MV-4-11 (cell line): ENCODE measurements at regions not wholly inside any gene's neighbourhood (a gene's known extent, or its start where the extent isn't known, plus 50 kb on each side); places are given as distances from the start of the nearest gene placed in this dataset.

Experiments used
- DNase-seq: peaks from one replicate; lab custom pipeline; 2025; lab: John Stamatoyannopoulos, UW

GRCh38 chr6:167756597-167756996 is 70.1 kb upstream of the AFDN start:
- DNase-seq, result no peak

- no peak for DNase-seq
Observed at GRCh38 chr6:167757249-167757648, 69.5 kb upstream of the AFDN start.

DNA sequence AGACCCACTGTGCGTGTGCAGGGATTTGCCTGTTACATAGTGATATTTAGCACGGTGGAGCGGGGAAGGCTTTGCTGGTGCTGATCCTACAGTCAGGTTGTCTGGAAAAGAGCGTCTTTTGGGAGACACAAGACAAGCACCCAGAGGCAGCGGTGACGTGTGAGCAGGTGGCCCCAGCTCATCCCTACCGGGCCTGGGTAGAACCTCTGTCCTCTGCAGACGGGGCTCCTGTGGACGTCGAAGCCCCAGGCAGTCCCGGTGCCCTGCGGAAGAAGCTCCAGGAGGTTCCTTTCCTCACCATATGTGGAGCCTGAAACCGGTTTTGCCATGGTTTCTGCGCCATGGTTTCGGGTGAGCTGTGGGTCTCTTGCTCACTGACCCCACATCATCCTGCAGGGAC is 68.9 kb upstream of the AFDN start:
- no peak for DNase-seq

GRCh38 chr6:167758309-167759023 is 68.2 kb upstream of the AFDN start:
- DNase-seq, result no peak

DNA sequence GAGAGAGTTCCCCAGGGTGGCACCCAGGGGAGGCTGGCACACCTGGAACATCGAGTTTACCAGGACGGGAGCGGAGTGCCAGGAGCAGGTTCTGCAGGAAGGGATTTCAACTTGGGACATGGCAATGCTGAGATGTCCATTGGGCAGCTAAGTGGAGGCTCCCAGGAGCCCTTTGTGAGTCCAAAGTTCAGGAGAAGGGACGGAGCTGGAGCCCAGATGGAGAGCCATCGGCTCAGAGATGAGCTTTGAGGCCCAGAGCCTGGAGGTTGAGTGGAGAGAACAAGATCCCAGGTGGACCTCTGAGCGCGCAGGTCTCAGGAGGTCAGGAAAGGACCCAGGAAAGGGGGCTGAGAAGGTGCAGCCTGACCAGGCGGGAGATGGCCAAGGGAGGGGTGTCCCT is 67.5 kb upstream of the AFDN start:
- DNase-seq, result no peak

DNA sequence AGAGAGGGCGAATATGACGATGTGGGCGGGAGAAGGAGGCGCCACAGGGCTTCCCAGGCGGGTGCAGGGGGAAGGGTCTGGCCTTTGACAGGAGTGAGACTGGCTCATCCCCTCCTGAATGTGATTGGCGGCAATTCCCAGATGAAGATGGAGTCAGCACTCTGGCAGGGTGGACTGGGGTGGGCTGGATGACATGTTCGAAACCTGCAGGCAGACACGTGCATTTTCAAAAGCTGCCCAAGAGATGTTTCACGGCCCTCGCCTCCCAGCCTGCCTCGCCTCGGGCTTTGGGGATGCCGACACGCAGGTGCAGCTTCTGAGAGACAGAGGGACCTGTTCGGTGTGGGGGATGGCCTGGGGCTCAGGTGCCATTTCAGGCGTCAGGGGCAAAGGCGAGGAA is 66.8 kb upstream of the AFDN start:
- no peak for DNase-seq

- DNase-seq, result no peak
Observed at GRCh38 chr6:167760979-167761793, 65.5 kb upstream of the AFDN start.

- no peak for DNase-seq
Observed at GRCh38 chr6:167761794-167762258, 64.9 kb upstream of the AFDN start.

GRCh38 chr6:167762259-167762962 is 64.3 kb upstream of the AFDN start:
- DNase-seq, result no peak

DNA sequence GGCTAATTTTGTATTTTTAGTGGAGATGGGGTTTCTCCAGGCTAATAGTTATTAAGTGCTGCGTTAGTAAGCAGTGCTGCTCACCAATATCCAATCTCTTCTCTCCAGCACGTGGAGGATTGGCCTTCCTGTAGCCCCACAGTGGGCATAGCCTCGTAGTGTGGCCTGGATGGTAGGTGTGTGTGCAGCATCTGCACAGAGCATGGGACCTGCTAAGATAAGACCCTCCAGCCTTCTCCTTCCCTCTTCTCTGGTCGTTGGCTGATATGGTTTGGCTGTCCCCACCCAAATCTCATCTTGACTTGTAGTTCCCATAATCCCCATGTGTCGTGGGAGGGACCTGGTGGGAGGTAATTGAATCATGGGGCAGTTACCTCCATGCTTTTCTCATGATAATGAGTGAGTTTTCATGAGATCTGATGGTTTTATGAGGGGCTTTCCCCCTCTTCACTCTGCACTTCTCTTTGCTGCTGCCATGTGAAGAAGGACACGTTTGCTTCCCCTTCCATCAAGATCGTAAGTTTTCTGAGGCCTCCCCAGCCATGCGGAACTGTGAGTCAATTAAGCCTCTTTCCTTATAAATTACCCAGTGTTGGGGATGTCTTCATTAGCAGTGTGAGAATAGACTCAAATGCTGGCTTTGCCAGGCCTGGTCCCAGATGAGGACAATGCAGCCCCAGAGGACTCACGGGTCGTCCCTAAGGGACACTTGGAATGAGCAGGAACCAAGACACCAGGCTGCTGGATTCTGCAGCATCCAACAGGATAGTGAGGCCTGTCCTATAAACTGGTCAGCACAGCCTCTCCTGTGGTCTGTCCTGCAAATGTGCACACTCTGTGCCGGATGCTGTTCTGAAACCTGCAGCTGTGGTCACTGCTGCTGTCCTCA is 63.4 kb upstream of the AFDN start:
- no peak for DNase-seq

- DNase-seq, result no peak
Observed at GRCh38 chr6:167764215-167764614, 62.5 kb upstream of the AFDN start.

- no peak for DNase-seq
Observed at GRCh38 chr6:167764713-167765479, 61.8 kb upstream of the AFDN start.

GRCh38 chr6:167766986-167767714 is 59.6 kb upstream of the AFDN start:
- DNase-seq, result no peak

- DNase-seq, result peak; percentile 76
Observed at GRCh38 chr6:167767715-167768107, 59.0 kb upstream of the AFDN start.

GRCh38 chr6:167768471-167769215 is 58.1 kb upstream of the AFDN start:
- no peak for DNase-seq

DNA sequence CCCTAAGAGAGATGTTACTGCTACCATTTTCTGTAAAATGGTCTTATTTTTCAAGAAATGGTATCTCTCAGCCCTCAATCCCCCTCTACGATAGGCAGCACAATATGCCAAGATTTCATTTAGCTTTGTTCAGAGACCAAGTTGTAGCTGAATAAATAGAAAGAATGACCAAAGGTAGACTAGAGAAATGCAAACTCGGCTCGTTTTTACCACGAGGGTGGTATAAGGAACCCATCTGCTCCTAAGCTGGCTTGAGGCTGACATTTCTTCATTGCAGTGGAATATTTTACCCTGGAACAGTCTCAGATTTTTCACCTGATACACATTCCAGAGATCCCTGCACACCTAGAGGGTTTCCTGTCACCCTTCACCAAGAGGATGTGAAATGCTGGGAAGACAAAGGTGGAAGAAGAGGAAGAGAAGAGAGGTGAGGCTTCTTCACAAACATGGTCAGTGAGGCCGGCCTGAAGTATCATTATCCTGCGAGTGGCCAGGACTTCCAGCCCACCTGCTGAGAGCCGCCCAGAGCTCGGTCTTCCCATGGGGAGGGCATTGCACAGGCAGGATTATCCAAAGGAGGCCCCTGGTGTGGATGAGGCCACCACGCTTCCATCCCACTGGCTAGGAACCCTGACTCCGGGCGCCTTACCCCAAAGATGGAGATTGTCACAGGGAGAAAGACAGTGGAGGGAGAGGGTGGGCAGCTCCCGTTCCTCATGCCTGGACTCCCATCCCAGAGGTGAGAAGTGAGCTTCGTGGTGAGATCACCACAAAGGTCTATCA is 57.1 kb upstream of the AFDN start:
- DNase-seq, result no peak

DNA sequence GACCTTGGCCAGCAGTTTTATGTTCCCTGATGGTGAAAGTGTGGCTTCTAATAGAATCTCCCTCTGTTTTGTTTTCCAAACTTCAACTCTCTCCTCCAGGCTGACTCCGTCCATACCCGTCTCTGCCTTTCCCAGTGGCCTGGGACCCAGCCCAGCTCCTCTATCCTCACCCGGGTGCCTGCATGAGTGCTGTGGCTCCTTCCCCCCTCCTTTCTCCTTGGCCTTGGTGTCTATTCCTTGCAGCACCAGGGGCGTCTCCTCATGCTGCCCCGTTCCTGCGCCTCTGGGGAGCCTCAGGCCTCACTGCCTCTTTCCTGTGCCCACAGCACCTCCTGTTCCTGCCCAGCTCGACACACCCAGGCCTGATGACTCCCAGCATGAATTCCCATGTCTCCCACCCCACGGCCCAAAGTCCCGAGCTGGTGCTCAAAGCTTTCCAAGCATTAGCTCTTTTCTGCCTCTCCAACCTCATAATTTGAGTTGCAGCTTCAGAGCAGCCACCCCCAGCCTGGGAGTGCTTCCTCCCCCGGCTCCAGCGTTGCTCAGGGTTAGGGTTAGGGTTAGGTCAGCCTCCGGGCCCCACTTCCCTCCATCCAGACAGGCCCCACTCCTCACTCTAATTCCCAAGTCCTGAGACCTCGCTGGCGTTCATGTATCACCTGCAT is 56.3 kb upstream of the AFDN start:
- no peak for DNase-seq

DNA sequence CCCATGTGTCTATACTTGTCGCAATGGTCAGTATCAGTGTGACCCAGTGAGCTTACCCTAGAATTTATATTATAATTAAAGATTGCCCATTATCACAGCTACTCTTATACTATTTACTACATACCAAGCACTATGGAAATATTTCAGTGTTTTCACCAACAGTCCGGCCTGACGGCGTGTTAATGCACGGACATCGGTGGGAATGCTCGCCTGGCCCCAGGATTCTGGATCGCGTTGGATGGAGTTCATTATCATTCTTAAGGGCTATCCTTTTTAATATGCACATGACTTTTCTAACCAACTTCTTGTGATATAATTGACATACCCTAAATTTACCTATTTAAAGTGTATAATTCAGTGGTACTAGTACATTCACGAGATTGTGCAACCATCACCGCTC is 51.8 kb upstream of the AFDN start:
- DNase-seq, result no peak
